ENCODE measurements at regions not wholly inside any gene's neighbourhood (a gene's known extent, or its start where the extent isn't known, plus 50 kb on each side); places are given as distances from the start of the nearest gene placed in this dataset.

DNA sequence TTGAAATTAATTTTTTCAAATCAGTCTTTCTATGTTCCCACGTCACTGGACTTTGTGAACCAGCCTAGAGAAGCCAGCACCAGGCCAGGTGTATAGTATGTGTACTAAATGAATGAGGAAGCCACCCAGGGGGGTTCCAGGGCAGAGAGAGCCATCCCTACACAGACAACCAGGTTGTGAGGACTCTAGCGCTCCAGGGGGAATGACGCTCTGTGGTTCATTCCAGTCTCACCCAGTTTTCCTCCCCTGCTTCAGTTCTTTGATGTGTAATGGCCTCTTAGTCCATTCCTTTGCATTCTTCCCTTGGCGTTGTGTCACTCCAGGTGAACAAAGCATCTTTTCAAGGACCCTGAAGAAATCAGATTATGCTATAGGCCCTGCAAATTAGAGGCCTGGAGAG is 330.6 kb downstream of the NSG2 start:
- DNase-seq (ENCODE audit: low read depth) = no peak

DNA sequence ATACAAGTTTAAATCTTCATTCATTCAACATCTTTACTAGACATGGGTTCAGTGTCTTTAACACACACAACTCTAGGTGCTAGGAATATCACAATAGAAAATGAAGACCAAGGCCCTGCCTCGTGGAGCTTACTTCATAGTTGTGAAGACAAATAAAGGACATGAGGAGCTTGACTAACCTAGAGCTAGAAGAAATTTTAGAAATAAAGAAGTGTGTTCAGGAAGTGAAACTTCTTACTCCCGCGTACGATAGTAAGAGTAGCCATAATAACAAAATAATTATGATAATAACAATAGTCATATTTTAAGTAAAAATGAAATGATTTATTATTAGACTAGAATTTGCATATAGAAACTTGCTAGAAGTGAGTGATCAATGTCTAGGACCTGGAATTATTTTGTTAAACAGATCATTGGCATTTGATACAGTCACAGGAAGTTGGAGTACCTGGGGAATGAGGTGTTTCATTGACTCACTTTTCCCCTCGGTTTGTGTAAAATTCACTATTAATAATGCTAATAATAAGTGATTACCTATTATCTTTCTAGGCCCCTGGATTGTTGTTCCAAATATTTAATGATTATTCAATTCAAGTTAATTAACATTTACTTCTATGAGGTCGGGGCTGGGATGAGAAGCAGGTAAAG is 331.3 kb downstream of the NSG2 start:
- DNase-seq (ENCODE audit: low read depth) = no peak

DNA sequence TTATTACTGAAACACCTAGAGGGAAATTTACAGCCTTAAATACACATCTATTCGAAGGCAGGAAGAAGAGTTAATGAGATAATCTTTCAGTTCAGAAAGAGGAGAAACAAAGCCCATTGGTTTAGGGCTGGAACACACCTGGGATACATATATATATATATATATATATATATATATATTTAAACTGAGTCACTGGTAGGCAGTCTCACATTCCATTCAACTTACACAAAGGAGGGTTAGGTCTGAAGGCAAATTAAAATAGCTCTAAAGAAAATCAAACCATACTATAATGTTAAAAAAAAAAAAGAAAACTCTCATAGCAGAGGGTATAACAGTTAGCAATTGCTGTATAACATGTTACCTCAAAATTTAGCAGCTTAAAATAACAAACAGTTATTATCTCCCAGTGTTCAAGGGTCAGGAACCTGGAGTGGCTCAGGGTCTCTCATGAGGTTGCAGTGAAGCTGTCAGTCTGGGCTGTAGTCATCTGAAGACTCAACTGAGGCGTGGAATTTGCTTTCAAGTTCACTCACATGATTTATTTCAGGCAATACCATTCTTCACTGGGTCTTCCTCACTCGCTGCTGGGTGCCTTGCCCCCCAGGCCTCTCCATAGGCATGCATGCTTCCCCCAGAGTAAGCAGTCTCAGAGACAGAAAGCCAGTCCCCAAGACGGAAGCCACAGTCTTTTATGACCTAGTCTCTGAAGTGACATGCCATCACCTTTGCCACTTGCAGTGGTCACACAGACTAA is 332.8 kb downstream of the NSG2 start:
- no peak for DNase-seq (ENCODE audit: low read depth)

DNA sequence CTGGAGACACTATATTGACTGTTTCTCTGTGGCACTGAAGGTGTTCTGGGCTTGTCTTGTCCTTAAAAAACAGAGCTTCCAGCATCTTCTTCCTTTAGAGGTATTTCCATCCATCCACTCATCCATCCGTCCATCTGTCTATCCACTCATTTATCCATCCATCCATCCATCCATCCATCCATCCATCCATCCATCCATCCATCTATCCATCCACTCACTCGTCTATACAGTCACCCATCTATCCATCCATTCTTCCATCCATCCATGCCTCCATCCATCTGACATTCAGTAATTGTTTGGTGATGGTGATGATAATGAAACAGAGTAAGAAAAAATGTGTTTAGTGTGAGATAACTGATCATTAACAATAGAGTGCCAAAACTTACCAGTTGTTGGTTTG is 334.8 kb downstream of the NSG2 start:
- no peak for DNase-seq (ENCODE audit: low read depth)

DNA sequence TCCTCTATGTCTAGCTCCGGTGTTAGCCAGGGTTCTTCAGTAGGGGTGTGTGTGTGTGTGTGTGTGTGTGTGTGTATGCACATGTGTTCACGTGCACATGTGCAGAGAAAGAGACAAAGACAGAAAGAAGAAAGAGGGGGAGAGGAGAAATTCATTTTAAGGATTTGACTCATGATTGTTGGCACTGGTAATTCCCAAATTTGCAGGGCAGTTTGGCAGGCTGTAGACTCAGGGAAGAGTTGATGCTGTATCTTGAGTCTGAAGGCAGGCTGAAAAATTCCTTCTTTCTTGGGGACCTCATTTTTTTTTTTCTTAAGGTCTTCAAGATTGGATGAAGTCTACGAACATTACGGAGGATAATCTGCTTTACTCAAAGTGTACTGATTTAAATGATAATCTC is 335.7 kb downstream of the NSG2 start:
- no peak for DNase-seq (ENCODE audit: low read depth)

DNA sequence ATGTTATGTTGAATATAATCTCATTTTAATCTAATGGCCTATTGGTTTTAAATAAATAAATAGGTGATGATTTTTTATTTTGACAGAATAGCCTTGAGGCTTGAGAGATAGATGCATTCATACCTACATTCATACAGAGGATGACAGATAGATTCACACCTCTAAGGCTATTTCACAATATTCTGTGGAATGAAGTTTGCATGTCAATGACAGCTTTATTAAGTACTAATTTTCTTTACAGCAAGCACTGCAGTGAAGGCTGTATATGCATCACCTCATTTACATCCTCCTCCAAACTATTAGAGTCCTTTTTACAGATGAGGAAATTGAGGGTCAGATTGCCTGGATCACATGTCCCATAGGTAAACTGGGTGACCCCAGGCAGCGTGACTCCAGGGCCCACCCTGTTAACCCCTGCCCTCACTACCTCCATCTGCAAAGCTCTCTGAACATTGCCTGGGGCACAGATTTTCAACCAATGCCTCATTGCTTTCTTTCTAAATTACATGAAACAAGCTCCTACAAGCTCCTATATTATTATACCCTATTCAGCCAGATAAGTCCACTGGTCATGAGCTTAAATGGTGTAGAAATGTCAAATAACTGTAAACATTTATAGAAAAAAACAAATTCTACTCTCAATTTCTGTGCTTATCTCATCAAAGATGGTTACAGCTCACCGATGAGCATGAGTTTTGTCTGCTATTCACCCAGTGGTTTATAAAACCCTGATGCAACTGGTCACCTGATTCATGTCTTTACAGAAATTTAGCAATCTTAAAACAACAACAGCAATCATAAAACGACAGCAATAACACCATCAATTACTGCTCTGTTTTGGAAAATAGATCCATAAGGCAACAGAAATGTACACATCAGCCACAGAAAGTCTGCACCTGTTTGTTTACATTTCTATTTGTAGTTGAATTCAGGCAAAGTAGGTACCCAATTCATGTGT is 338.0 kb downstream of the NSG2 start:
- no peak for DNase-seq (ENCODE audit: low read depth)

DNA sequence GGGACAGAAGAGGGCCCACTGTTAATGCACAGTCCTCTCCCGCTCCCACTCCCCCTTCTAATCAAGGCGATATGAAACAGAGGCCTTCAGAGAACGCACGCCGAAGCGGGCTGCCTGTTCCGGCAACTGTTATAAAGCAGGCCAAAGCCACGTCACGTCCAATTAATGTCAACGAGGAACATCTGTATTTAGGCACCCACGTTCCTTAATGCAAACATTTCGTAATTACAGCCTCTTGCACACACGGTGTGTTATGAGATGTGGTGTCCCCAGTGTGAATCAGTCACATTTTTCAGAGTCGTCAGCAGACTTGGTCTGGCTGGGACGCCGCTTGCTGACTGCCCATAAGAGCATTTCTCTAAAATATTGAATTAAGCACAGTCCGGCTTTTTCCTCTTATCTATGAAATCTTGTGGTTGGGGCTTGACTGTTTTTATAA is 339.0 kb downstream of the NSG2 start:
- no peak for DNase-seq (ENCODE audit: low read depth)

DNA sequence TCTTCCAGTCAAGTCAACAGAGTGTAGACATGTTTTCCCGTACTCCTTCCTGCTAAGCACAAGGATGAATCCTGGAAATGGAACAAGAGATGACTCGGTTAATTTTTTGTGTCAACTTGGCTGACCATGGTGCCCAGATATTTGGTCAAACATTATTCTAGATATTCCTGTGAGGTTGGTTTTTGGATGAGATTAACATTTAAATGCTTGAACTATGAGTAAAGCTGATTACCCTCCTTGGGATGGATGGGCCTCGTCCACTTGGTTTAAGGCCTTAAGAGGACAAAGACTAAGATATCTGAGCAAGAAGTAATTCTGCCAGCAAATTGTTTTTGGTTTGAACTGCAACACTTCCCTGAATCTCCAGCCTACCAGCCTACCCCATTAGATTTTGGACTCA is 338.1 kb upstream of the MSX2 start:
- DNase-seq (ENCODE audit: low read depth) = no peak

DNA sequence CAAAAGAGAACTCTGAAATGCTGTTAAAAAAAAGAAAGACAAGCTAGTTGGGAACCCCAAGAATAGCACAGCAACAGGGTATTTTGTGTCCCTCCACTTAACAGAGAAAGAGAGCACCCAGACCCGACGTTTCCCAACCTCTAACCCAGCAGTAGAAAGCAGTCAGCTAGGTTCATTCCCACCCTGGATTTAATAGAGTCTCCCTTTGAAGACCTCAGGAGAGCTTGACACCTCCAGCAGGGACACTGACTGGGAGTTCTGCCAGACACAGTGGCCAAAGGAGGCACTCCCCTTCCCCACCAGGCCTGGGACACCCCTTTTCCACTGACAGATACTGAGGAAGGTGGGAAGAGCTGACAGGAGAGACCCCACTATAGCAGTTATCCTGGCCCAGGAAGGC is 337.5 kb upstream of the MSX2 start:
- no peak for DNase-seq (ENCODE audit: low read depth)

DNA sequence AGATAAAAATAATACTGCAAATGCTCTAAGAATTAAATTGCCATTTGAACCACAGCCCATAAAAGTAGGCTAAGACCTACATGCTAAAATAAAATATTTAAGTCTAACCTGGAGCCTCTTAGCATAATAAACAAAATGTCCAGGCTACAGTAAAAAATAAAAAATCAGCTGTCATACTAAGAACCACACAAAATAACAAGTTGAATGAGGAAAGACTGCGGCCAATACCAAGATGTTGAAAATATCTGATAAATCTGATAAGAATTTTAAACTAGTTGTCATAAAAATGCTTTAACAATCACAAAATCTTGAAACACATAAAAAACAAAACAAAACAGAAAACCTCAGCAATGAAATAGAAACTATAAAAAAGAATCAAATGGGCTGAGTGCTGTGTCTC is 336.9 kb upstream of the MSX2 start:
- no peak for DNase-seq (ENCODE audit: low read depth)

DNA sequence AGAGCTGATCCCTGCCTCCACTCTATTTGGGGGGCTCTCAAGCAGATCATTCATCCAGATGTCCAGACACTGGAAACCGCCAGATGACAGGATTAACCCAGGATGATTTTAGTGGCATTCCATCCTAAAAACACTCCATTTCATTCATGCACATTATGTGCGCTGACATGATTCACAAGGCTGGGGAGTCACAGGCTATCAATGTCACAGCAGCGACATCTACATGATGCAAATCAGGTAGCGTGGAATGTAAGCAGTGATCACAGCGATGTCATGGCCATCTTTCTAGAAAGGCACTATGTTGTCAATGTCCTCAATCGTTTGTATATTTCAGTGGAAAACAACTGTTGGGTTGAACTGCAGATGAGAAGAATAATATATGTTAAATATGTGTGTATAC is 331.5 kb upstream of the MSX2 start:
- no peak for DNase-seq (ENCODE audit: low read depth)

DNA sequence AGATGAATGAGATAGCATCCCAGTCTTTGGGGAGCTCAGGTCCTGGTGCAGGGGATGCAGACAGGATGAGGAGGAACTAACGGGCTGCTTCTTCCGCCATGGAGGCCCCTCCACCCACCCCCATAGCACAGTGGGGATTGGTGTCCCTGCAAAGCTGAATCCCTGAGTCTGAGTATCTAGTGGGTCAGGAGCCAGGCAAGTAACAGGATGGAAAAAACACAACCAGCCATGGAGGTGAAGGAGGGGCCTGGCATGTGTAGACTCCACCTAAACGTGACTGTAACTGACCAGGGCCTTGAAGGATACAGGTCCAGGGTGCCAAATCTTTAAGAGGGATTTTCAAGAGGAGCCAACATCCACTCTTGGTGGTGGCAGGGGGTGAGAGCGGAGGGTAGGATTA is 327.8 kb upstream of the MSX2 start:
- DNase-seq (ENCODE audit: low read depth) = no peak

DNA sequence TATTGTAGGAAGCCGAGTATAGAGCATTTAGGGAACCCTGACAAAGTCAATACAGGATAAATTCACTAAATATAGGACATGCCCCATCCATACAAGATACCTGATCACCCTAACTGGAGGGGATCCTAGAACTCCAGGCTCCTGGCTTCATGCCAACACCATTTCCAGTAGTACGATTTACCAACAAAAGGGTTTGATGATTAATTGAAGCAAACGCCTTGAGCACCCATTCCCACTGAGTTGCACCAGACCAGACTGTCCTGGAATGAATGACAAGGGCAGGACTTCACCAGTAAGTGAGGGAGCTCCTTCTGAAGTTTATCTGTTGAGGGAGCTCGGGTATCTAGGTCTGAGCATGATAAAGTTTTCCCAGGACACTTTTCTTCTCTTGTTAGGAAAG is 327.2 kb upstream of the MSX2 start:
- no peak for DNase-seq (ENCODE audit: low read depth)

DNA sequence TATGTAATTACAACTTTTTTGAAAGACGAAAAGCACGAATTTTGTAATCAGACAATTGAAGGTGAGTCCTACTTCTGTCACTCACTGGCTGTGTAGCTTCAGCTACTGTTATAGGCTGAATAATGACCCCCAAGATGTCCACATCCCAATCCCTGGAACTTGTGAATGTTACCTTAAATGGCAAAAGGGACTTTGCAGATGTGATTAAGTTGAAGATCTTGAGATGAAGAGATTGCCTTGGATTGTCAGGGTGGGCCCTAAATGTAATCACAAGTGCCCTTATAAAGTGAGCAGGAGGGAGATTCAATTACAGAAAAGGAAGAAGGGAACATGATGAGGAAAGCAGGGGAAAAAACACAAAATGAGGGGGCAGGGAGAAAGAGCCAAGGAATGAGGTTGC is 326.2 kb upstream of the MSX2 start:
- DNase-seq (ENCODE audit: low read depth) = no peak

DNA sequence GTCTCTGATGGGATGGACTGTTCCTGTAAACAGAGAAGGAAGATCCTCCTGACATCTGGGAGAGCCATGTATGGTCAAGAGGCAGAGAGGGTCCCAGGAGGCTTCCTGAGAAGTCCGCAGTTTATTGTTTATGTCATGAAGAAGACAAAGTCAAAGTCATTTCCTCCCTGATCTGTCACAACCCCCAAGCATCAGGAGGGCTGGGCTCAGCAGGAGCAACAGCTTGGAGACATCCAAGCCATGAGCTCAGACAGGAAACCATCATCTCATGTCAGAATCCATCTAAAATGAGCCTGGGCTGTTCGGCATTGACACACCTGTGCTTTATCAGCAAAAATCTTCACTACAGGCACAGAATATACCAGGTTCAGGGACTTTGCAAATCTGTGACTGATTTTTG is 325.0 kb upstream of the MSX2 start:
- no peak for DNase-seq (ENCODE audit: low read depth)

DNA sequence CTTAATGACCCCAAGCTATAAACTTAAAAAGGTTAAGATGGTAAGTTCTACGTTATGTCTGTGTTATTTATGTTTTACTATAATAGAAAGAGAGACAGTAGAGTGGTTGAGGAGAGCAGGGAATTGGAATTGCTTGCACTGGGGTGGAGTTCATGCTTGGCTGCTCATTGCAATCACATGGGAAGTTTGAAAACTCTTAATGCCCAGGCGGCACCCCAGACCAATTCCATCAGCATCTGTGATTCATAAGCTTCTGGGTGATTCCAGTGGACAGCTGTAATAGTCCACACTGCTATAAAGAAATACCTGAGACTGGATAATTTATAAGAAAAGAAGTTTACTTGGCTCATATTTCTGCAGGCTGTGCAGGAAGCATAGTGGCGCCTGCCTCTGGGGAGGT is 323.9 kb upstream of the MSX2 start:
- DNase-seq (ENCODE audit: low read depth) = no peak

DNA sequence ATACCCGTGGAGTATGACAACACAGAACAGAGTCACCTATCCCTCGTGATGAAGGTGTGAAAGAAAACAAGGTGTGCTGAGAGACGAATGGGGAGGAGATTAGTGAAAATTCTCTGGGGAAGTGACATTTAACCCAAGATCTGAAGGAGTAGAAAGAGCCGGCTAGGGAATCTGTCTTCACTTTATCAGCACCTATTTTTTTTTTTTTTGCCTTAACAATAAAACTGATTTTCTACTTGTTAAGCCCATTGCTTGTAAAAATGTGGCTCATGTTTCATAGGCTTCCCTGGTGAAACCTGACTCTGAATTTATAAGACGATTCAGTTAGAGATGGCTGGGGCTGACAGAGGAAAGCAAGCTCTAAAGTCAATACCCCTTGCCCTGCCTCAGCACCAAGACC is 322.6 kb upstream of the MSX2 start:
- no peak for DNase-seq (ENCODE audit: low read depth)

DNA sequence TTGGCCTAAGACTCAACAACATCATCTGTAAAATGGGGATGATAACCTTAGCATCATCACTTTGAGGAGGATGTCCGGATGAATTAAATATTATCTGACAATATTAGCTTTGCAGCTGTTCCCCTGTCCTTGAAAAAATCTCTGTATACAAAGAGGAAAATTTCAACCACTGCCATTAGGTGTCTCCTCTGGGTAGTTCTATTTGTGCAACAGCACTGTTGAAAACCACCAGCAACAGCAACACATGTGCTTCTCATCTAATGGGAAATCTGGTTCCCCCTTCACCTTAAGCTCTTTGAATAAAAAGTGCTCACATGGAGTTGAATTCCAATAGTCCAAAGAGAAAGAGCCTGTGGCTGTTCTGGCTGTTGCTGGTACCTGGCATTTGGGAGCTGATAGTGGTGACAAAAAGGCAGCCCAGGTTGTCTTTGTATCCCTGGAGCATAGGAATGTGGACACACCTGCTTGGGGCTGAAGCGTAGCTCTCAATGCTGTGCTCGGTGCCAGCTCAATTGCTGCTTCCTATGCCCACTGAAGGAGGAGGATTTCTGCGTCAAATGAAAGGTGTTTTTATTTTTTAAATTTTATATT is 322.1 kb upstream of the MSX2 start:
- DNase-seq (ENCODE audit: low read depth) = no peak

DNA sequence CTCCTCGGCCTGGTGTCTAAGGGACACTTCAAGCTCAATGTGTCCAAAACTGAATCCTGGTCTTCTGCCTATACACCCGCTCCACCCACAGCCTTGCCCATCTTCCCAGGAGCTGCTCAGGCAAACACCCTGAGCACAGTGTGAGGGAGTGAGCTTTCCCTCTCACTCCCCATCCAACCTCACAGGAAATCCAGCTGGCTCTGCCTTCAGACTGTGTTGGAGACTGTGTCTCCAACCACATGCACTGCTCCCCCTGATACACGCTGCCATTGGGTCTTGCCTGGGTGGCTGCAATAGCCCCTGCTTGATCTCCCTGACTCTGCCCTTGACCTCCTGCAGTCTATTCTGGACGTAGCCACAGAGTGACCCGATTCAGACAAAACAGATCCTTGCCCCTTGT is 319.5 kb upstream of the MSX2 start:
- DNase-seq (ENCODE audit: low read depth) = no peak

DNA sequence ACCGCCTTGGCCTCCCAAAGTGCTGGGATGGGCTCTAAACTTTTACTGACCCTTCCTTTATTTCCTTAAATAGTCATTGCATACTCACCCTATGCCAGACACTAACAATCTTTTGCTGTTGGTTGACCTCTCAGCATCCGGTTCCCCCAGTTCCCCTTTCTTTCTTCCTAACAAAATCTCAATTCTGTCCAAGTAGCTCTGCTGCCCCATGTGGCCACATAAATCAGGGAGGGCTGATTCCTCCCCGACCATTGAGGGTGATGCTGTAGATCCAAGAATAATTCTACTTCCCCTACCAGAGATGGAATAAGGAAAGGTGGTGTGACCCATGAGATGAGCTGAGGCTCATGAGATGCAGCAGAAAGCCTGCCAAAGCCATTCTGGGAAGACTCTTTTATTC is 315.3 kb upstream of the MSX2 start:
- DNase-seq (ENCODE audit: low read depth) = no peak

DNA sequence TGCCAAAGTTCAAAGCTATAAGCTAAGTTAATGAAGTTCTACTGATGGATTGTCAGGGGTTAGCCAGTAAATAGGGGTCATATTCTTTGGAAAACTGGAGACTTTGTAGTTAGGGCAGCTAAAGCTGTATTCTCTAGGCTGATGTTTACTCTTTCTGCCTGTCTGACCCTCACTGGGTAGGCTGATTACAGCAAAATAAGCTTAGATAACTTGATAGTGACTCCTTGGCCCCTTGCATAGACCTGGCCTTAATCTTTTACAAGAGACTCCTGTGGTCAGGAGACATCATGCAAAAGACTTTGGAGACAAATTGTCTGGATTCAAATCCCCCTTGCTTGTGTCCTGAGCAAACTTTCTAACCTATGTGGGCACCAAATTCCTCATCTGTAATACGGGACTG is 314.4 kb upstream of the MSX2 start:
- DNase-seq (ENCODE audit: low read depth) = no peak

DNA sequence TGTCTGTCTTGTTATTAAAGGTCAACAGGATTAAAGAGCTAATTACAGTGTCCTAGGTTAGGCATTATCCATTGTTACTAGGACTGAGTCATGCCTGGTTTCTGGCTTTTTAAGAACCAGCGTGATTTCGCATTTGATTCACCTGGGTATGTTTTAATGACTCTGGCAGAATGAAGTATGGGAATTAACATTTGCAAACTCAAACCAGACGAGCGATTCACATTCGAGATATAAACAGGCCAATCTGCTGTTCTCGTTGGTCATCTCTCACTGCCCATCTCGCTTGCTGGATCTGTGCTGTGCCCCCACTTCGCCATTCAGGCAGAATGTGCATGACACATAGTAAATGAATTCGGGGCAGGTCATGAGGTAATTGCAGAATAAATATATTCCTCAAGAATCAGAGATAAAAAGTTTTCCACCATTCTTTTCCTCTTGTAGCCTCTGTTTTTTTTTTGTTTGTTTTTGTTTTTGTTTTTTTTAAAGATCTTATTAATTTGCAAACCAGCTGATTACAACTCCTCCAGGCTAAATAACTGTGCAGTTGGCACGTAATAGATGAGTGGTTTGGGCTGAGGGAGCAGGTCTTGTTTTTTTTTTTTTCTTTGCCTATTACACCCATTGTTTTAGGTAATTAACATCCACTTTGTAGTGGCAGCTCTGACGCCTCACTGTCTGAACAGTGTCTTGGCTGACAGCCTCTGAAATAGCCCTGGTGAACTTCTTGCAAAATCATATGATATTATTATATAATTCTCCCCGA is 313.5 kb upstream of the MSX2 start:
- no peak for DNase-seq (ENCODE audit: low read depth)
